Ovary (tissue), 7 donors: ENCODE measurements at regions not wholly inside any gene's neighbourhood (a gene's known extent, or its start where the extent isn't known, plus 50 kb on each side); places are given as distances from the start of the nearest gene placed in this dataset.

ENCODE experiments used
- DNase-seq, 5 donors: peaks; one replicate each; pipeline ENCODE4 v3.0.0-alpha.2; 2019 to 2020
- H3K27ac ChIP-seq, 2 donors: fragments of 200-600 bp; one replicate each; pipeline versions ENCODE4 v1.5.1 to v1.8.0; 2019 to 2022
- H3K27me3 ChIP-seq: fragments of 200-600 bp; one replicate; pipeline ENCODE4 v1.8.0; 2022
- H3K36me3 ChIP-seq: fragments of 200-600 bp; sonication (generic); one replicate; pipeline ENCODE4 v1.5.1; 2019
- H3K4me1 ChIP-seq: one replicate; pipeline ENCODE4 v1.8.1; 2013; ENCODE audit warnings: mild to moderate bottlenecking, moderate library complexity; ENCODE audit not compliant: insufficient read depth
- H3K4me3 ChIP-seq: fragments of 200-600 bp; sonication (generic); one replicate; pipeline ENCODE4 v1.5.1; 2017
- H3K9me3 ChIP-seq, 2 donors: fragments of 200-600 bp in 1 of 2; sonication (generic) in 1 of 2; one replicate each; pipeline versions ENCODE4 v1.5.1 to v1.8.1; 2013 to 2019; ENCODE audit warnings: mild to moderate bottlenecking in 1 of 2, moderate library complexity in 1 of 2
- EP300 ChIP-seq: sonication (generic); formaldehyde crosslinking; IDR thresholded peaks from one replicate; pipeline ENCODE4 v1.6.1; 2017; ENCODE audit warnings: antibody characterized with exemption
- POLR2A ChIP-seq: fragments of 450-650 bp; IDR thresholded peaks from one replicate; pipeline ENCODE4 v1.6.1; 2017; ENCODE audit warnings: antibody characterized with exemption, mild to moderate bottlenecking, moderate library complexity
- WGBS, 3 donors: extraction: QIAGEN DNeasy Blood & Tissue Kit in 1 of 3; methylation state at CpG; one replicate each; pipeline versions ENCODE4 v1.1.5 to v1.1.7; 2013 to 2017; 5-methylcytosine and 5-hydroxymethylcytosine counted together
- intact Hi-C, 4 donors: fragments of 100-400 bp; cut with DNase I; formaldehyde crosslinking; loops; one replicate each; pipeline versions ENCODE4 v1.11.0 to v1.15.1; 2022 to 2023
- TF ChIP-seq, protein P1 (sequence below), 3 donors: fragments of 450-650 bp in 2 of 3; fragments of 200-600 bp in 1 of 3; IDR thresholded peaks; one replicate each; pipeline versions ENCODE4 v1.5.1 to v1.8.0; 2016 to 2022; ENCODE audit warnings: antibody characterized with exemption in 3 of 3, mild to moderate bottlenecking in 1 of 3
- donor health status: DM: no; HTN: no; CAD: no; lungs with moderate emphysema.
- donor health status: DM: no; HTN: no; CAD: no.
- donor health status: Bipolar disorder and iron deficiency.
- donor health status: DM: no; HTN: no; CAD: no.
- donor health status: DM: yes; HTN: yes; CAD: no.

DNA sequence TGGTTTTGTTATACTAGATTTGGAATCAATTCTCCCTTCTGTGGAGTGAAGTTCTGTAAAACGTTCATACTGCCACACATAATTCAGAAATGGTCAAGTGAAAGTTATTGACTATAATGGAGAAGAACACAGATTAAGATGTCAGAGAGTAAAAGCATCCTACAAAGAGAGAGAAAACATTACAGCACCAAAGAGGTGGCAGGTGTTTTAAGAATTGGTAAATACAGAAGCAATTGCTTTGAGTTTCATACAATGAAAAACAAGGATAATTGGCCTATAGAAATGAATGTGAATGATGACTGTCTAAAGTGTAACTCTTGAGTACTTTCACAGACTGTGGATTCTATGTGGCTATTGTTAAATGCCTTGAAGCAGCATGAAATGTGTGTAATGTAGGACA, 435.6 kb upstream of the SMIM31 start:
- 35 to 54% (median 38%) methylated on average over 1 of the region's 1 CpG for WGBS, 3 donors

DNA sequence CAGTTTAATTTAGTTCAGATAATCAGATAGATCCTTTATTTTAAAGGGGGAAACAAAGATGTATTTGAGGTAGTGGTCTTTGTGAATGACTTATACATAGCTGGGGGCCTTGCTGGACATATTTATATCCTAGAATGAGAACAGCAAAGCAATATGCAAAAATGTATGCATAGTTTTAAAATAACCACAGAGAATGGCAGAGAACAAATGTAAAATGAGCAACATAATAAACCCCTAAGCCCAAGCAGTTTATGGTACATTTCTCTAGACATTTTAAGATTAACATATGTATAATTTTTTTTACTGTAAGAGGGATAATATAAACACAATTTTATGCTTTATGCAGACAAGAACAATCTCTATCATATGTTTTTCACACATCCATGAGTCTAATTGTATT, 434.2 kb upstream of the SMIM31 start:
- intact Hi-C loops = no loop called here
- Histone ChIP-seq H3K4me1 (no peaks in the 10 kb centered on the region), H3K27ac (no peak overlapping the region), H3K9me3 (no peaks in the 10 kb centered on the region), H3K27me3 (no peaks in the 10 kb centered on the region), H3K4me3 (no peak overlapping the region), H3K36me3 (no peaks in the 10 kb centered on the region)
- DNase-seq = no peak
- TF ChIP-seq EP300 = no peak
- no peak for TF ChIP-seq POLR2A
- TF ChIP-seq, protein P1, sequence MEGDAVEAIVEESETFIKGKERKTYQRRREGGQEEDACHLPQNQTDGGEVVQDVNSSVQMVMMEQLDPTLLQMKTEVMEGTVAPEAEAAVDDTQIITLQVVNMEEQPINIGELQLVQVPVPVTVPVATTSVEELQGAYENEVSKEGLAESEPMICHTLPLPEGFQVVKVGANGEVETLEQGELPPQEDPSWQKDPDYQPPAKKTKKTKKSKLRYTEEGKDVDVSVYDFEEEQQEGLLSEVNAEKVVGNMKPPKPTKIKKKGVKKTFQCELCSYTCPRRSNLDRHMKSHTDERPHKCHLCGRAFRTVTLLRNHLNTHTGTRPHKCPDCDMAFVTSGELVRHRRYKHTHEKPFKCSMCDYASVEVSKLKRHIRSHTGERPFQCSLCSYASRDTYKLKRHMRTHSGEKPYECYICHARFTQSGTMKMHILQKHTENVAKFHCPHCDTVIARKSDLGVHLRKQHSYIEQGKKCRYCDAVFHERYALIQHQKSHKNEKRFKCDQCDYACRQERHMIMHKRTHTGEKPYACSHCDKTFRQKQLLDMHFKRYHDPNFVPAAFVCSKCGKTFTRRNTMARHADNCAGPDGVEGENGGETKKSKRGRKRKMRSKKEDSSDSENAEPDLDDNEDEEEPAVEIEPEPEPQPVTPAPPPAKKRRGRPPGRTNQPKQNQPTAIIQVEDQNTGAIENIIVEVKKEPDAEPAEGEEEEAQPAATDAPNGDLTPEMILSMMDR (IDR thresholded peaks at IDR 0.05) = no peak

More for the DNA sequence above, 435.6 kb upstream of the SMIM31 start:
- intact Hi-C loops = no loop called here
- Histone ChIP-seq H3K9me3 (no peaks in the 10 kb centered on the region), H3K4me3 (no peak overlapping the region), H3K4me1 (no peaks in the 10 kb centered on the region), H3K27me3 (no peaks in the 10 kb centered on the region), H3K27ac (no peak overlapping the region), H3K36me3 (no peaks in the 10 kb centered on the region)
- no peak for DNase-seq
- TF ChIP-seq, protein P1 (IDR thresholded peaks at IDR 0.05) = no peak

DNA sequence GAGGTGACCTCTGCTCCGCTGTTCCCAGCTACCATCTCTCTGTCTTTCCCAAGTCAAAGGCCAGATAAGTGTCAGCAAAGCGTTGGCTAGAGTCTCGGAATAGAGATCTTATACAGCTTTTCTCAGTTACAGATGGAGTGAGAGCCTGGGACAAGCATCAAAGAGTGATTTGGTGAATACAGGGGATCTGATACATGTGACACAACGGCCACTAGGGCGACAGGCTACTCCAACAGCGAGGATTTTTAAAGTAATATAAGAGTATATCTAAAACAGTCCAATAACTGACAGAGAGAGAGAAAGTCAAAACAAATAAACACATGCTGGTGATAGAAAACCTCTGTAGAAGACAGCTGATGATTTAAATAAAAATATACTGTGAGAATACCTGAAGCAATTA, 433.1 kb upstream of the SMIM31 start:
- intact Hi-C loops = no loop called here
- DNase-seq = no peak
- H3K9me3 ChIP-seq = no peaks in the 10 kb centered on the region
- H3K36me3 ChIP-seq = no peaks in the 10 kb centered on the region
- H3K4me1 ChIP-seq = no peaks in the 10 kb centered on the region
- TF ChIP-seq, protein P1 (IDR thresholded peaks at IDR 0.05) = no peak
- TF ChIP-seq EP300 (no peak), POLR2A (no peak)
- H3K27ac ChIP-seq = no peak overlapping the region
- 66 to 76% (median 66%) methylated on average over 6 of the region's 6 CpGs for WGBS, 3 donors
- H3K4me3 ChIP-seq = no peak overlapping the region
- no peaks in the 10 kb centered on the region for H3K27me3 ChIP-seq

DNA sequence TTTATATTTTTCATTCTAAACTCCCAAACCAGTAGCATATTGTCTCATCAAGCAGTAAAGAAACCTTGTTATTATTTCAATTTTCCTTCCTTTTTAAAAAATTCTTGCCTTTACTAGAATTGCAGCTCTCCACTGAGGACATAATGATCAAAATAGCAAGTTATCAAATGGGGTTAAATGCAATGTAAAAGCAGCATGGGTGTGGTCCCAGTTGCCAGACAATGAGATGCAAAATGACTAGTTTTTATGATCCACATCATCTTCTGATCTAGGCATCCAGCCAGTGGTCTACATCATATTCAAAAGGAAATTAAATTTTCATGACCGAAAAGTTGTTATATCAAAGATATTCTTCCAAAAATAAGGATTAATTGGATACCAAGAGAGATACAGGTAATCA, 427.9 kb upstream of the SMIM31 start:
- Histone ChIP-seq H3K27me3 (no peaks in the 10 kb centered on the region), H3K36me3 (no peaks in the 10 kb centered on the region), H3K27ac (no peak overlapping the region), H3K9me3 (no peaks in the 10 kb centered on the region), H3K4me1 (no peaks in the 10 kb centered on the region), H3K4me3 (no peak overlapping the region)
- no peak for DNase-seq
- TF ChIP-seq, protein P1 (IDR thresholded peaks at IDR 0.05) = no peak
- TF ChIP-seq EP300 = no peak
- TF ChIP-seq POLR2A = no peak
- intact Hi-C loops = no loop called here
- 86 to 100% (median 94%) methylated on average over 1 of the region's 1 CpG for WGBS, 3 donors
